H9 (cell line): ENCODE measurements at regions not wholly inside any gene's neighbourhood (a gene's known extent, or its start where the extent isn't known, plus 50 kb on each side); places are given as distances from the start of the nearest gene placed in this dataset.

Experiments
- DNase-seq: peaks from one replicate; pipeline ENCODE4 v3.0.0-alpha.2; 2017
- H2AFZ ChIP-seq: one replicate; pipeline ENCODE4 v1.6.1; 2013; ENCODE audit warnings: mild to moderate bottlenecking, low read length, control low read depth, moderate library complexity
- H2AK5ac ChIP-seq: 2 replicates; pipeline ENCODE4 v1.6.1; 2013; ENCODE audit warnings: low read length, control low read depth, mixed read lengths; ENCODE audit not compliant: insufficient read length
- H2BK120ac ChIP-seq: one replicate; pipeline ENCODE4 v1.6.1; 2013; ENCODE audit warnings: low read depth, mild to moderate bottlenecking, low read length, control low read depth, inconsistent platforms; ENCODE audit not compliant: poor library complexity, severe bottlenecking
- H2BK12ac ChIP-seq: 2 replicates; pipeline ENCODE4 v1.6.1; 2013; ENCODE audit warnings: low read length, control low read depth, mixed read lengths, low read depth; ENCODE audit not compliant: insufficient read length
- H2BK15ac ChIP-seq: 2 replicates; pipeline ENCODE4 v1.6.1; 2013; ENCODE audit warnings: low read depth, low read length, control low read depth
- H2BK20ac ChIP-seq: one replicate; pipeline ENCODE4 v1.6.1; 2013; ENCODE audit warnings: low read depth, mild to moderate bottlenecking, low read length, control low read depth, inconsistent platforms; ENCODE audit not compliant: poor library complexity, severe bottlenecking
- H2BK5ac ChIP-seq: 2 replicates; pipeline ENCODE4 v1.6.1; 2013; ENCODE audit warnings: low read length, control low read depth, mixed read lengths; ENCODE audit not compliant: insufficient read length
- H3K14ac ChIP-seq: 2 replicates; pipeline ENCODE4 v1.6.1; 2013; ENCODE audit warnings: low read length, control low read depth; ENCODE audit not compliant: insufficient read depth
- H3K18ac ChIP-seq: 2 replicates; pipeline ENCODE4 v1.6.1; 2013; ENCODE audit warnings: low read depth, mild to moderate bottlenecking, mixed read lengths, low read length, control low read depth; ENCODE audit not compliant: insufficient read length
- H3K23ac ChIP-seq: 2 replicates; pipeline ENCODE4 v1.6.1; 2013; ENCODE audit warnings: low read length, control low read depth, mixed read lengths, low read depth; ENCODE audit not compliant: insufficient read length
- H3K23me2 ChIP-seq: 2 replicates; pipeline ENCODE4 v1.6.1; 2013; ENCODE audit warnings: low read depth, mild to moderate bottlenecking, mixed read lengths, low read length, control low read depth; ENCODE audit not compliant: insufficient read length, poor library complexity, severe bottlenecking
- H3K27ac ChIP-seq: 2 replicates; pipeline ENCODE4 v1.5.1; 2013; ENCODE audit warnings: low read length, control low read depth, mixed read lengths, low read depth; ENCODE audit not compliant: insufficient read length
- H3K27me3 ChIP-seq: 2 replicates; pipeline ENCODE4 v1.6.1; 2013; ENCODE audit warnings: low read length, control low read depth, inconsistent platforms; ENCODE audit not compliant: insufficient read depth
- H3K4ac ChIP-seq: 2 replicates; pipeline ENCODE4 v1.6.1; 2013; ENCODE audit warnings: low read depth, mild to moderate bottlenecking, control low read depth, inconsistent platforms, low read length, moderate library complexity
- H3K4me1 ChIP-seq: 2 replicates; pipeline ENCODE4 v1.6.1; 2013; ENCODE audit warnings: low read length, control low read depth, inconsistent platforms; ENCODE audit not compliant: insufficient read depth
- H3K4me2 ChIP-seq: 2 replicates; pipeline ENCODE4 v1.6.1; 2013; ENCODE audit warnings: low read length, control low read depth, mixed read lengths; ENCODE audit not compliant: insufficient read length, insufficient read depth
- H3K56ac ChIP-seq: 2 replicates; pipeline ENCODE4 v1.6.1; 2013; ENCODE audit warnings: low read depth, mild to moderate bottlenecking, mixed read lengths, low read length, control low read depth; ENCODE audit not compliant: insufficient read length
- H3K79me1 ChIP-seq: 2 replicates; pipeline ENCODE4 v1.6.1; 2013; ENCODE audit warnings: low read depth, mild to moderate bottlenecking, moderate library complexity, low read length, control low read depth, inconsistent platforms; ENCODE audit not compliant: insufficient read depth, poor library complexity, severe bottlenecking
- H3K79me2 ChIP-seq: 2 replicates; pipeline ENCODE4 v1.6.1; 2013; ENCODE audit warnings: low read length, control low read depth, inconsistent platforms; ENCODE audit not compliant: insufficient read depth
- H3K9ac ChIP-seq: 2 replicates; pipeline ENCODE4 v1.6.1; 2013; ENCODE audit warnings: low read length, control low read depth, mixed read lengths; ENCODE audit not compliant: insufficient read length; ENCODE audit errors: extremely low read depth
- H3K9me3 ChIP-seq: one replicate; pipeline ENCODE4 v1.6.1; 2013; ENCODE audit warnings: low read depth, low read length, inconsistent platforms; ENCODE audit not compliant: control insufficient read depth
- H3T11ph ChIP-seq: one replicate; pipeline ENCODE4 v1.6.1; 2013; ENCODE audit warnings: mild to moderate bottlenecking, low read length, control low read depth, inconsistent platforms
- H4K20me1 ChIP-seq: one replicate; pipeline ENCODE4 v1.6.1; 2013; ENCODE audit not compliant: control insufficient read depth, insufficient read length, insufficient read depth
- H4K5ac ChIP-seq: 2 replicates; pipeline ENCODE4 v1.6.1; 2013; ENCODE audit warnings: low read depth, mild to moderate bottlenecking, mixed read lengths, low read length, control low read depth; ENCODE audit not compliant: insufficient read length
- H4K8ac ChIP-seq: replicated peaks from 2 replicates; pipeline ENCODE4 v1.6.1; 2013; ENCODE audit warnings: low read length, control low read depth, mixed read lengths, low read depth; ENCODE audit not compliant: insufficient read length
- H4K91ac ChIP-seq: 2 replicates; pipeline ENCODE4 v1.6.1; 2013; ENCODE audit warnings: low read depth, mild to moderate bottlenecking, moderate library complexity, mixed read lengths, low read length, control low read depth; ENCODE audit not compliant: insufficient read length
- H3K27ac Mint-ChIP-seq, 3 experiments: 2 replicates in 2 of 3; 3 replicates in 1 of 3; pipeline ENCODE4 v1.8.0; 2020 to 2021; ENCODE audit warnings: mixed read lengths in 3 of 3, mild to moderate bottlenecking in 1 of 3, moderate library complexity in 1 of 3
- H3K27me3 Mint-ChIP-seq: 2 replicates; pipeline ENCODE4 v1.8.0; 2021; ENCODE audit warnings: low read depth, mild to moderate bottlenecking, moderate library complexity, mixed read lengths
- H3K36me3 Mint-ChIP-seq, 3 experiments: 2 replicates in 2 of 3; 3 replicates in 1 of 3; pipeline ENCODE4 v1.8.0; 2020 to 2021; ENCODE audit warnings: low read depth in 3 of 3, mixed read lengths in 3 of 3; ENCODE audit not compliant: insufficient read depth in 1 of 3
- H3K4me1 Mint-ChIP-seq, 2 experiments: 2 replicates each; pipeline ENCODE4 v1.8.0; 2020; ENCODE audit warnings: mixed read lengths in 2 of 2
- H3K4me3 Mint-ChIP-seq, 2 experiments: 2 replicates in 1 of 2; 3 replicates in 1 of 2; pipeline ENCODE4 v1.8.0; 2020 to 2021; ENCODE audit warnings: mild to moderate bottlenecking in 2 of 2, mixed read lengths in 2 of 2, moderate library complexity in 1 of 2
- H3K9me3 Mint-ChIP-seq, 2 experiments: 2 replicates in 1 of 2; 3 replicates in 1 of 2; pipeline ENCODE4 v1.8.0; 2020; ENCODE audit warnings: mild to moderate bottlenecking in 2 of 2, mixed read lengths in 2 of 2, moderate library complexity in 1 of 2
- CTCF ChIP-seq: fragments of 200-600 bp; sonication (generic); conservative IDR thresholded peaks from 3 replicates; pipeline ENCODE4 v1.8.0; 2021; ENCODE audit warnings: antibody characterized with exemption, mild to moderate bottlenecking
- WGBS: extraction: QIAGEN DNeasy Blood & Tissue Kit; methylation state at CpG from one replicate; pipeline ENCODE4 v1.1.7; 2013; ENCODE audit warnings: missing lambda C conversion rate, low lambda C conversion rate, mixed read lengths; ENCODE audit not compliant: insufficient read length; ENCODE audit errors: extremely low coverage; 5-methylcytosine and 5-hydroxymethylcytosine counted together

- Mint-ChIP-seq H3K27me3 (no peaks in the 10 kb centered on the region), H3K9me3 (no peaks in the 10 kb centered on the region), H3K4me3 (no peak overlapping the region), H3K27ac (no peak overlapping the region; a peak in 1 of 7 replicates), H3K36me3 (no peaks in the 10 kb centered on the region), H3K4me1 (no peaks in the 10 kb centered on the region)
- H3K9me3 ChIP-seq: no peaks in the 10 kb centered on the region
- H3K79me1 ChIP-seq: no peaks in the 10 kb centered on the region
- DNase-seq: peak; percentile 31
- H3K23ac ChIP-seq: no peak overlapping the region
- no peaks in the 10 kb centered on the region for H3K23me2 ChIP-seq
- no peak overlapping the region for H4K5ac ChIP-seq
- H2AFZ ChIP-seq: peak overlapping the region; percentile 37
- no peak overlapping the region for H3T11ph ChIP-seq
- H4K8ac ChIP-seq: no peak overlapping the region
- no peak overlapping the region for H3K14ac ChIP-seq
- H3K79me2 ChIP-seq: no peaks in the 10 kb centered on the region
- no peak overlapping the region for H2BK15ac ChIP-seq
- no peak overlapping the region for H4K91ac ChIP-seq
- H3K4ac ChIP-seq: no peak overlapping the region
- H3K56ac ChIP-seq: no peak overlapping the region
- TF ChIP-seq CTCF: peak; percentile 40; the same call in 2 of the 3 replicates
- H3K27me3 ChIP-seq: no peaks in the 10 kb centered on the region
- no peak overlapping the region for H3K18ac ChIP-seq
- no peak overlapping the region for H2BK120ac ChIP-seq
- no peak overlapping the region for H2BK5ac ChIP-seq
- H3K27ac ChIP-seq: no peak overlapping the region
- no peak overlapping the region for H2BK20ac ChIP-seq
- H2AK5ac ChIP-seq: no peak overlapping the region
- H2BK12ac ChIP-seq: no peak overlapping the region
- no peaks in the 10 kb centered on the region for H3K4me1 ChIP-seq
- H3K4me2 ChIP-seq: no peak overlapping the region
- H4K20me1 ChIP-seq: no peaks in the 10 kb centered on the region
- H3K9ac ChIP-seq: no peak overlapping the region
- WGBS: no CpG with 5 or more reads among the region's 2 CpGs
Observed at GRCh38 chr18:45284174-45284573, 331.1 kb upstream of the SLC14A2 start.
